Mesenchymal stem cell (in vitro differentiated cells and primary cell): ENCODE measurements at regions not wholly inside any gene's neighbourhood (a gene's known extent, or its start where the extent isn't known, plus 50 kb on each side); places are given as distances from the start of the nearest gene placed in this dataset.
A peak's percentile ranks its signal among the peaks of the same experiment; 100 is the strongest.
"Not testable (repeated sequence)": the region's sequence is repeated elsewhere in the genome, so short reads cannot be mapped to it uniquely, and the experiment has no call there.

ENCODE experiments used
- DNase-seq: peaks from one replicate; pipeline ENCODE4 v3.0.0-alpha.2; 2013
- H2AFZ ChIP-seq: one replicate; pipeline ENCODE4 v1.6.1; 2013; ENCODE audit warnings: low read depth, mild to moderate bottlenecking, control low read depth, inconsistent platforms, low read length, moderate library complexity
- H2AK5ac ChIP-seq: 2 replicates; pipeline ENCODE4 v1.6.1; 2013; ENCODE audit warnings: low read length, moderate library complexity, mild to moderate bottlenecking, inconsistent platforms; ENCODE audit not compliant: severe bottlenecking
- H2BK120ac ChIP-seq: one replicate; pipeline ENCODE4 v1.6.1; 2013; ENCODE audit warnings: low read depth, mild to moderate bottlenecking, inconsistent platforms, low read length, moderate library complexity
- H2BK12ac ChIP-seq, 2 experiments: one replicate each; pipeline ENCODE4 v1.6.1; 2013; ENCODE audit warnings: inconsistent platforms in 2 of 2, low read length in 2 of 2, mild to moderate bottlenecking in 2 of 2, moderate library complexity in 2 of 2, control low read depth in 1 of 2
- H2BK15ac ChIP-seq: one replicate; pipeline ENCODE4 v1.6.1; 2013; ENCODE audit warnings: mild to moderate bottlenecking, low read depth, inconsistent platforms; ENCODE audit not compliant: poor library complexity, severe bottlenecking
- H2BK5ac ChIP-seq: 2 replicates; pipeline ENCODE4 v1.6.1; 2013; ENCODE audit warnings: low read depth, mild to moderate bottlenecking, low read length, control low read depth, inconsistent platforms; ENCODE audit not compliant: poor library complexity, severe bottlenecking
- H3K14ac ChIP-seq, 2 experiments: one replicate each; pipeline ENCODE4 v1.6.1; 2013; ENCODE audit warnings: inconsistent platforms in 2 of 2, low read length in 2 of 2, control low read depth in 1 of 2, mild to moderate bottlenecking in 1 of 2, moderate library complexity in 1 of 2
- H3K18ac ChIP-seq, 2 experiments: one replicate each; pipeline ENCODE4 v1.6.1; 2013; ENCODE audit warnings: inconsistent platforms in 2 of 2, low read length in 2 of 2, control low read depth in 1 of 2, low read depth in 1 of 2, mild to moderate bottlenecking in 1 of 2
- H3K23ac ChIP-seq, 2 experiments: one replicate each; pipeline ENCODE4 v1.6.1; 2013; ENCODE audit warnings: inconsistent platforms in 2 of 2, low read length in 2 of 2, mild to moderate bottlenecking in 2 of 2, moderate library complexity in 2 of 2, control low read depth in 1 of 2
- H3K27ac ChIP-seq: 2 replicates; pipeline ENCODE4 v1.5.1; 2013; ENCODE audit warnings: mild to moderate bottlenecking, moderate library complexity, low read length, control low read depth, inconsistent platforms; ENCODE audit not compliant: poor library complexity, severe bottlenecking
- H3K27me3 ChIP-seq, 2 experiments: 2 replicates each; pipeline versions ENCODE4 v1.6.1 to v1.7.0; 2013; ENCODE audit warnings: low read length in 2 of 2, mild to moderate bottlenecking in 2 of 2, moderate library complexity in 2 of 2, control low read depth in 1 of 2, inconsistent platforms in 1 of 2; ENCODE audit not compliant: control insufficient read depth in 1 of 2, insufficient read depth in 1 of 2
- H3K36me3 ChIP-seq, 2 experiments: 2 replicates each; pipeline versions ENCODE4 v1.6.1 to v1.7.0; 2013; ENCODE audit warnings: low read length in 2 of 2, control low read depth in 1 of 2, inconsistent platforms in 1 of 2, low read depth in 1 of 2, mild to moderate bottlenecking in 1 of 2; ENCODE audit not compliant: insufficient read depth in 2 of 2, control insufficient read depth in 1 of 2
- H3K4ac ChIP-seq, 2 experiments: one replicate each; pipeline ENCODE4 v1.6.1; 2013; ENCODE audit warnings: inconsistent platforms in 2 of 2, low read length in 2 of 2, mild to moderate bottlenecking in 2 of 2, moderate library complexity in 2 of 2, control low read depth in 1 of 2, low read depth in 1 of 2
- H3K4me1 ChIP-seq: 2 replicates; pipeline ENCODE4 v1.6.1; 2013; ENCODE audit warnings: low read depth, low read length, control low read depth; ENCODE audit not compliant: control insufficient read depth, insufficient read depth
- H3K4me2 ChIP-seq: 2 replicates; pipeline ENCODE4 v1.6.1; 2013; ENCODE audit warnings: low read length, mild to moderate bottlenecking, inconsistent platforms; ENCODE audit not compliant: poor library complexity, severe bottlenecking
- H3K4me3 ChIP-seq, 2 experiments: 2 replicates each; pipeline versions ENCODE4 v1.5.1 to v1.7.0; 2013; ENCODE audit warnings: low read length in 2 of 2, mild to moderate bottlenecking in 2 of 2, control low read depth in 1 of 2, low read depth in 1 of 2; ENCODE audit not compliant: insufficient read depth in 1 of 2
- H3K79me1 ChIP-seq: replicated peaks from 2 replicates; pipeline ENCODE4 v1.6.1; 2013; ENCODE audit warnings: mild to moderate bottlenecking, control low read depth, low read length, inconsistent platforms; ENCODE audit not compliant: poor library complexity, severe bottlenecking
- H3K9ac ChIP-seq: 2 replicates; pipeline ENCODE4 v1.7.0; 2013; ENCODE audit warnings: mild to moderate bottlenecking, low read length, moderate library complexity
- H3K9me3 ChIP-seq: 2 replicates; pipeline ENCODE4 v1.7.0; 2013; ENCODE audit warnings: mild to moderate bottlenecking, low read length; ENCODE audit not compliant: control insufficient read depth
- H4K8ac ChIP-seq: one replicate; pipeline ENCODE4 v1.6.1; 2013; ENCODE audit warnings: inconsistent platforms, mild to moderate bottlenecking, low read length, moderate library complexity
- H4K91ac ChIP-seq: one replicate; pipeline ENCODE4 v1.6.1; 2013; ENCODE audit warnings: mild to moderate bottlenecking, low read length, inconsistent platforms
- WGBS: methylation state at CpG from one replicate; pipeline ENCODE4 v1.1.7; 2013; ENCODE audit warnings: mixed read lengths; 5-methylcytosine and 5-hydroxymethylcytosine counted together

- H2BK12ac ChIP-seq, result not testable (repeated sequence)
These were observed 2775.4 kb downstream of the RPIA start for GRCh38 chr2:91466780-91467363.

GRCh38 chr2:91476244-91476935, 2784.9 kb downstream of the RPIA start:
- not testable (repeated sequence) for H3K4me1 ChIP-seq, H2AK5ac ChIP-seq, DNase-seq, H2AFZ ChIP-seq, H3K23ac ChIP-seq, H3K4me3 ChIP-seq, H4K8ac ChIP-seq, H3K14ac ChIP-seq, H2BK15ac ChIP-seq, H2BK12ac ChIP-seq, H3K79me1 ChIP-seq, H3K27ac ChIP-seq, H3K36me3 ChIP-seq, H3K4me2 ChIP-seq, H3K9ac ChIP-seq, H2BK5ac ChIP-seq, H3K18ac ChIP-seq, H2BK120ac ChIP-seq, H3K4ac ChIP-seq, H3K9me3 ChIP-seq, H4K91ac ChIP-seq
- WGBS, result 61% methylated on average over 2 of the region's 2 CpGs
- peaks cover 0 to 12% of the 10 kb centered on the region in 2 experiments for H3K27me3 ChIP-seq

More at GRCh38 chr2:91466780-91467363, 2775.4 kb downstream of the RPIA start:
- not testable (repeated sequence) for H3K9me3 ChIP-seq, H3K23ac ChIP-seq, H3K9ac ChIP-seq, H3K79me1 ChIP-seq, DNase-seq, H3K4me3 ChIP-seq, H3K27ac ChIP-seq, H3K36me3 ChIP-seq, H3K4me2 ChIP-seq, H3K14ac ChIP-seq, H2BK5ac ChIP-seq, H3K4ac ChIP-seq, H4K8ac ChIP-seq, H2BK120ac ChIP-seq, H3K27me3 ChIP-seq, H3K18ac ChIP-seq, H2AK5ac ChIP-seq, H4K91ac ChIP-seq, H3K4me1 ChIP-seq, H2BK15ac ChIP-seq, H2AFZ ChIP-seq
- 26% methylated on average over 1 of the region's 1 CpG for WGBS

GRCh38 chr2:91476936-91477246, 2785.4 kb downstream of the RPIA start:
- H3K79me1 ChIP-seq, H3K23ac ChIP-seq, H3K9me3 ChIP-seq, H4K91ac ChIP-seq, H3K4me2 ChIP-seq, H3K36me3 ChIP-seq, H3K4ac ChIP-seq, H2BK120ac ChIP-seq, H3K18ac ChIP-seq, H2BK12ac ChIP-seq, H4K8ac ChIP-seq, H3K14ac ChIP-seq, DNase-seq, H3K4me3 ChIP-seq, H3K27ac ChIP-seq, H3K4me1 ChIP-seq, H3K9ac ChIP-seq, H2BK15ac ChIP-seq, H2AFZ ChIP-seq, H2BK5ac ChIP-seq, H2AK5ac ChIP-seq: not testable (repeated sequence)
- H3K27me3 ChIP-seq, result peaks cover 0 to 15% of the 10 kb centered on the region in 2 experiments
- WGBS, result 21% methylated on average over 8 of the region's 25 CpGs

GRCh38 chr2:91477291-91477690, 2785.8 kb downstream of the RPIA start:
- not testable (repeated sequence) for H4K91ac ChIP-seq, H2AK5ac ChIP-seq, H3K79me1 ChIP-seq, H2AFZ ChIP-seq, H2BK15ac ChIP-seq, H3K14ac ChIP-seq, H3K9me3 ChIP-seq, H2BK12ac ChIP-seq, H2BK120ac ChIP-seq, H3K18ac ChIP-seq, H3K27ac ChIP-seq, H3K9ac ChIP-seq, H3K23ac ChIP-seq, H3K4me1 ChIP-seq, DNase-seq, H3K4ac ChIP-seq, H4K8ac ChIP-seq, H2BK5ac ChIP-seq, H3K36me3 ChIP-seq
- 22% methylated on average over 39 of the region's 51 CpGs for WGBS
- Histone ChIP-seq H3K4me2 (peak overlapping the region; percentile 55), H3K27me3 (peaks cover 0 to 13% of the 10 kb centered on the region in 2 experiments), H3K4me3 (peak overlapping the region in 1 of 2 experiments; percentile 53)
